ENCODE measurements at regions not wholly inside any gene's neighbourhood (a gene's known extent, or its start where the extent isn't known, plus 50 kb on each side); places are given as distances from the start of the nearest gene placed in this dataset.
"Not testable (repeated sequence)": the region's sequence is repeated elsewhere in the genome, so short reads cannot be mapped to it uniquely, and the experiment has no call there.

DNA sequence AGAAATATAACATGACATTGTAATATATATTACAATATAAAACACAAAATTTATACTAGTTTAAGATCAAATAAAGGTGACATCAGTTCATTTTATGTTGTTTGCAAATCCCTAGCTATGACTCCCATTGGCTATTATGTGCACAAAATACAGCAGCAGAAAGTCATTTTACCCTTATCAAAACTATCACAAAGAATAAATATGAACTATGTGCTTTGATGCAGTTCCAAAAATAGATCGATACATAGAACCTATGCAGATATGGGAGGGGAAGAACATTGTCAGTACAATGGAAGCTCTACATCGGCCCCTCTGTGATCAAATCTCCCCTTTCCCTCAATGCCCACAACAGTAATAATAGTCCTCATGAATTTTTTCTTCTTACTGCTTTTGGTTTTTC lies 1038.1 kb upstream of the PCDH20 start:
- Mint-ChIP-seq H3K4me1 (ENCODE audit: low read depth) (no peaks in the 10 kb centered on the region), H3K36me3 (ENCODE audit: low read depth) (no peaks in the 10 kb centered on the region), H3K9me3 (ENCODE audit: low read depth) (no peaks in the 10 kb centered on the region), H3K4me3 (ENCODE audit: unreplicated experiment) (no peak overlapping the region), H3K27ac (ENCODE audit: unreplicated experiment) (no peak overlapping the region), H3K27me3 (ENCODE audit: low read depth) (no peaks in the 10 kb centered on the region)
- TF ChIP-seq, protein P1, sequence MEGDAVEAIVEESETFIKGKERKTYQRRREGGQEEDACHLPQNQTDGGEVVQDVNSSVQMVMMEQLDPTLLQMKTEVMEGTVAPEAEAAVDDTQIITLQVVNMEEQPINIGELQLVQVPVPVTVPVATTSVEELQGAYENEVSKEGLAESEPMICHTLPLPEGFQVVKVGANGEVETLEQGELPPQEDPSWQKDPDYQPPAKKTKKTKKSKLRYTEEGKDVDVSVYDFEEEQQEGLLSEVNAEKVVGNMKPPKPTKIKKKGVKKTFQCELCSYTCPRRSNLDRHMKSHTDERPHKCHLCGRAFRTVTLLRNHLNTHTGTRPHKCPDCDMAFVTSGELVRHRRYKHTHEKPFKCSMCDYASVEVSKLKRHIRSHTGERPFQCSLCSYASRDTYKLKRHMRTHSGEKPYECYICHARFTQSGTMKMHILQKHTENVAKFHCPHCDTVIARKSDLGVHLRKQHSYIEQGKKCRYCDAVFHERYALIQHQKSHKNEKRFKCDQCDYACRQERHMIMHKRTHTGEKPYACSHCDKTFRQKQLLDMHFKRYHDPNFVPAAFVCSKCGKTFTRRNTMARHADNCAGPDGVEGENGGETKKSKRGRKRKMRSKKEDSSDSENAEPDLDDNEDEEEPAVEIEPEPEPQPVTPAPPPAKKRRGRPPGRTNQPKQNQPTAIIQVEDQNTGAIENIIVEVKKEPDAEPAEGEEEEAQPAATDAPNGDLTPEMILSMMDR (IDR thresholded peaks at IDR 0.05): no peak
- DNase-seq (ENCODE audit: low spot score): no peak

DNA sequence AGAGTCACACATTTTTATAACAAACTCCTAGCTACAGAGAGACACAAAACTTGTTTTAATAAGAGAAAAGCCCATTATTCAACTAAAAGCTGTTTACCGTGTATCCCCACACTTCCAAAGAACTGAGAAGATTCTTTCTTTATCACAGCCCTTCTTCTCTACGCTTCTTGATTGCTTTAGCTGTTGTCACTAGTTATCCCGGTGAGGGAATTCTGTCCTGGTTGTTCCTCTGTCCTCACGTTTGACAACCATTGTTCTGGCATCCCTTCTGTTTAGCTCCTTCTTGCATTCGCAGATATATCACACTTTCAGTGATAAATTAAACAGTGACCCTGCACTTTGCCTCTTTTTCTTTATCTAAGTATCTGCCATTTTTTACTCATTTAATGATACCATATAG lies 1035.1 kb upstream of the PCDH20 start:
- no peaks in the 10 kb centered on the region for H3K4me1 Mint-ChIP-seq (ENCODE audit: low read depth)
- no peak for DNase-seq (ENCODE audit: low spot score)
- TF ChIP-seq, protein P1 (IDR thresholded peaks at IDR 0.05): no peak
- H3K36me3 Mint-ChIP-seq (ENCODE audit: low read depth): no peaks in the 10 kb centered on the region
- no peaks in the 10 kb centered on the region for H3K27me3 Mint-ChIP-seq (ENCODE audit: low read depth)
- no peaks in the 10 kb centered on the region for H3K9me3 Mint-ChIP-seq (ENCODE audit: low read depth)
- no peak overlapping the region for H3K27ac Mint-ChIP-seq (ENCODE audit: unreplicated experiment)
- no peak overlapping the region for H3K4me3 Mint-ChIP-seq (ENCODE audit: unreplicated experiment)

DNA sequence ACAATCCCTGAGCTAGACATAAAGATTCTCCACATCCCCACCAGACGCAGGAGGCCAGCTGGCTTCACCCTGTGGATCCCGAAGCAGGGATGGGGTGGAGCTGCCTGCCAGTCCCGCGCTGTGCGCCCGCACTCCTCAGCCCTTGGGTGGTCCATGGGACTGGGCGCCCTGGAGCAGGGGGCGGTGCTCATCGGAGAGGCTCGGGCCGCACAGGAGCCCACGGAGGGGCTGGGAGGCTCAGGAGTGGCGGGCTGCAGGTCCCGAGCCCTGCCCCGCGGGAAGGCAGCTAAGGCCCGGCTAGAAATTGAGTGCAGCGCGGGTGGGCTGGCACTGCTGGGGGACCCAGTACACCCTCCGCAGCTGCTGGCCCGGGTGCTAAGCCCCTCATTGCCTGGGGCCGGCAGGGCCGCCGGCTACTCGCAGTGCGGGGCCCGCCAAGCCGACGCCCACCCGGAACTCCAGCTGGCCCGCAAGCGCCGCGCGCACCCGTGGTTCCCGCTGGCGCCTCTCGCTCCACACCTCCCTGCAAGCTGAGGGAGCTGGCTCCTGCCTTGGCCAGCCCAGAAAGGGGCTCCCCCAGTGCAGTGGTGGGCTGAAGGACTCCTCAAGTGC lies 1032.2 kb upstream of the PCDH20 start:
- not testable (repeated sequence) for H3K4me1 Mint-ChIP-seq (ENCODE audit: low read depth); H3K36me3 Mint-ChIP-seq (ENCODE audit: low read depth); H3K9me3 Mint-ChIP-seq (ENCODE audit: low read depth); H3K27ac Mint-ChIP-seq (ENCODE audit: unreplicated experiment); H3K4me3 Mint-ChIP-seq (ENCODE audit: unreplicated experiment); H3K27me3 Mint-ChIP-seq (ENCODE audit: low read depth)
- peak; percentile 79 for DNase-seq (ENCODE audit: low spot score)

DNA sequence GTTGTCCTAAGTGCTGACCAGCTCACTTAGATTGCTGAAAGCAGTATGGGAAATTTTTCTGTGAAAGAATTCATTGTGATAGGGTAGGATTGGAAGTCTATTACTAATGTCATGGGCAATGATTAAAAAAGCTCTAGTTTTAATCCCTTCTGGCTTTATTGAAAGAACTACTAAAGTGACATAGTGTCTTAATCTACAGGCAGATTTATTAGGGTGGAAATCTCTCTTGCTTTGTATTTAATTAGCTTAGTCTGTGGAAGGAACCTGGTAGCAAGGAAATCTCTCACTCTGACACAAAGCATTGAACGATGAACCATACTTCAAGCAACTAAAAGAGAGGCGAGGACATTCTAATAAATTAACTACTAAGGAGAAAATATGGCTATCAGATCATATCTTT lies 1029.2 kb upstream of the PCDH20 start:
- Mint-ChIP-seq H3K4me3 (ENCODE audit: unreplicated experiment) (no peak overlapping the region), H3K27ac (ENCODE audit: unreplicated experiment) (no peak overlapping the region), H3K27me3 (ENCODE audit: low read depth) (no peaks in the 10 kb centered on the region), H3K36me3 (ENCODE audit: low read depth) (no peaks in the 10 kb centered on the region), H3K9me3 (ENCODE audit: low read depth) (no peaks in the 10 kb centered on the region), H3K4me1 (ENCODE audit: low read depth) (no peaks in the 10 kb centered on the region)
- no peak for DNase-seq (ENCODE audit: low spot score)
- TF ChIP-seq, protein P1 (IDR thresholded peaks at IDR 0.05): no peak

DNA sequence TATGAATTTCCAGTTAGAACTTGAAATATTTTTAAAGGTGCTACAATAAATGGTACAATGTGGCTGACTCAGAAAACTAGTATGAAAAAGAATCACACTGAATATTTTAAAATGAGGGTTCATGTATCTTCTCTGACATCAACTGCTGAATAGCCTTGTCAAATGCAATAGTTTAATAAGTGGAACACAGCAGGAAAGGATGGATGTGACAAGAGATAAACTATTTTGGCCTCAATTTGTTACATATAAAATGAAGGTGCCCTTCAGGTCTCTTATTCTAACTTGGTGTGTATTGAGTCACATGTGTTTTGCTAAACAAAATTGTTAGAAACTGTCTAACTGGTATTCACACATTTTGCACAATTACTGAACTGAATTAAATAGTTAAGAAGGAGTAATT lies 1018.4 kb upstream of the PCDH20 start:
- Mint-ChIP-seq H3K36me3 (ENCODE audit: low read depth) (no peaks in the 10 kb centered on the region), H3K4me1 (ENCODE audit: low read depth) (peaks cover 9% of the 10 kb centered on the region), H3K27ac (ENCODE audit: unreplicated experiment) (no peak overlapping the region), H3K9me3 (ENCODE audit: low read depth) (peaks cover 4% of the 10 kb centered on the region), H3K4me3 (ENCODE audit: unreplicated experiment) (no peak overlapping the region), H3K27me3 (ENCODE audit: low read depth) (no peaks in the 10 kb centered on the region)
- no peak for DNase-seq (ENCODE audit: low spot score)
- TF ChIP-seq, protein P1 (IDR thresholded peaks at IDR 0.05): no peak

DNA sequence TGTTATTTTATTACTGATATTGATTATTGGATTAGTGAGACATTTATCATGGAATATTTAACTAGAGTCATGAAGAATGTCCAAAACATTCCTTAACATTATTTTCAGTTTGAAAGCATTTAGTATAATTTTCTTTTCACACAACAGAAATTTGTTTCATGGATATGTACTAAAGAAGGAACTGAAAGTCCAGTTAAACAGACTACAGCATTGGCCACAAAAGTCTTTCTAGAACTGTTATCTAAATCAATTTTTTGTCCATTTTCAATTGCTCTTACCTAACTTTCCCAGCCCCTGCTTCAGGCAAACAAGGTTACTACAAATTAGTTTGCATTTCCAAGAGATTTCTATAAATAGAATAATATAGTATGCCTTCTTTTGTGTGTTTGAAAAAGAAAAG lies 1018.0 kb upstream of the PCDH20 start:
- no peak for DNase-seq (ENCODE audit: low spot score)
- Mint-ChIP-seq H3K27ac (ENCODE audit: unreplicated experiment) (no peak overlapping the region), H3K27me3 (ENCODE audit: low read depth) (no peaks in the 10 kb centered on the region), H3K36me3 (ENCODE audit: low read depth) (no peaks in the 10 kb centered on the region), H3K4me3 (ENCODE audit: unreplicated experiment) (no peak overlapping the region), H3K9me3 (ENCODE audit: low read depth) (peaks cover 4% of the 10 kb centered on the region), H3K4me1 (ENCODE audit: low read depth) (peaks cover 9% of the 10 kb centered on the region)
- TF ChIP-seq, protein P1 (IDR thresholded peaks at IDR 0.05): no peak
